ENCODE measurements at regions not wholly inside any gene's neighbourhood (a gene's known extent, or its start where the extent isn't known, plus 50 kb on each side); places are given as distances from the start of the nearest gene placed in this dataset.

DNA sequence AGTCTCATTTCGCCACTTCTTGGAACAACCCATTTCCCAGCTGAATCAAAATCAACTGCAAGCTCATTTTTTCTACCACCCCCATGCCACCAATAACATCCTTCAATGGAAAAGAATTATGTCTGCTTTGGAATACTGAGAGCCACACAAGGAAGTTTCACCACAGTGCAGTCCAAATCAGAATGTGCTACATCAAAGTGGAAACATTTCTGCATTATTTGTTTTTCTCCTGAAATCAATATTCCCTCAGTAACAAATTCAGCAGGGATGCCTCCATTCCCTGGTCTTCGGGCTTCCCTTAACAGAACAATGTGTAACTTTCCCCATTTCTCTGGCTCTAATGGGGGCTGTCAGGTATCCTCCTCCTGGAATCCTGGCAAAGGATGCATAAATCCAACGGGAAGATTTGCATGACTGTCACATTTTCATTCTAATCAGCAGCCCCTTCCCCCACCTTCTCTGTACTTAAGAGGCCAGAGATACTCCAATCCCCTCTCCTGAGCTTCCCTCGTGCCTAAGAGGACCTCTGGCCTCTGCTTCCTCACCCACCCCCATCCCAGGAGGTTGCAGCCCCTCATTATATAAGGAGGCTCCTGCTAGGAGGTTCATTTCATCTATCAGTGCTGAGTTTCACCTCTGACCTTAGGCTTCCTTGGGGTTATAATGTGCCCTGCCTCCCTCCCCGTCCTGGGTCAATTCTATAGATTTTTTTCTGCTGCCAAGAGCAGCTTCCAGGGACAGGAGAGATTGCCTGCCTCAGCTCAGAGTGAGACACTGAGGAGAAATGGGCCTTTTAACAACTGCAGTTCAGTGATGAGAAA lies 201.1 kb downstream of the OMA1 start:
- Mint-ChIP-seq H3K4me1 (no peaks in the 10 kb centered on the region), H3K27ac (no peak overlapping the region), H3K9me3 (no peaks in the 10 kb centered on the region), H3K4me3 (no peak overlapping the region), H3K27me3 (peaks cover 2% of the 10 kb centered on the region), H3K36me3 (peaks cover 4% of the 10 kb centered on the region)

DNA sequence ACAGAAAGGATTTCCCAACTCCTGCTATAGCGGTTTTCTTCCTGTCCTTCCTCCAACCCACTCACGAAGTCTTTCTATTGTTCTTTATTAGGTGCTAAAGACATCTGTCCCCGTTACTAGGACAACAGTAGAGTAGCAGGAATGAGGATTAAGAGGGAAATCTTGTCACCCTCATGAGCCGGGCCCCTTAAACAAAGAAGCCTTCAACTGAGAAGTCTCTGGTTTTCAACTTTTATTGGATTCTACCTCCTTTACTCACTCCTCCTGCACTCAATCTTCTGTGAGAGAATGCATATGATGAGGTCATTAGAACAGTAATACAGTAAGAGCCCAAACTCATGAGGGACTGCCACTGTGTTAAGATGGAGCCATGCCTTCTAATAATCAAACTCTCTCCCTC lies 206.3 kb downstream of the OMA1 start:
- peaks cover 6% of the 10 kb centered on the region for H3K36me3 Mint-ChIP-seq
- no peak overlapping the region for H3K27ac Mint-ChIP-seq
- H3K4me3 Mint-ChIP-seq: no peak overlapping the region
- H3K4me1 Mint-ChIP-seq: no peaks in the 10 kb centered on the region
- H3K27me3 Mint-ChIP-seq: no peaks in the 10 kb centered on the region
- H3K9me3 Mint-ChIP-seq: no peaks in the 10 kb centered on the region

DNA sequence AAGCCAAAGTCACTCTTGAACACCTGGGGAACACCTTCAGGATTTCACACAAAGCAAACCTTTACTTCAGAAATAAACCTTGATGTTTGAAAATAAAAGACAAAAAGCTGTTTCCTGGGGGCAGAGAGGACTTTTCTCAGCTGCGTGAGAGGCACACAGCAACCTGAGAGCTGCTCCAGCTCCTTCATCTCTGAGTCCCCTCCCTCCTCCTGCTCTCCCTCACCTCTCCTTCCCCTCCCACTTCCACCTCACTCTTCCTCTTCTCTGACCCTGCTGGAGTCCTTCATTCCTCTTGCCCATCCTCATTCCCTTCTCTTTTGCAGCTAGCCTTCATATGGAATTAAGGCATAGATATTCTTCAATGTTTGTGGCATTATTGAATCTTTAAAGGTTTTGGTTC lies 208.4 kb downstream of the OMA1 start:
- no peaks in the 10 kb centered on the region for H3K9me3 Mint-ChIP-seq
- H3K36me3 Mint-ChIP-seq: peaks cover 10% of the 10 kb centered on the region
- no peaks in the 10 kb centered on the region for H3K4me1 Mint-ChIP-seq
- no peak overlapping the region for H3K4me3 Mint-ChIP-seq
- H3K27ac Mint-ChIP-seq: no peak overlapping the region
- no peaks in the 10 kb centered on the region for H3K27me3 Mint-ChIP-seq

DNA sequence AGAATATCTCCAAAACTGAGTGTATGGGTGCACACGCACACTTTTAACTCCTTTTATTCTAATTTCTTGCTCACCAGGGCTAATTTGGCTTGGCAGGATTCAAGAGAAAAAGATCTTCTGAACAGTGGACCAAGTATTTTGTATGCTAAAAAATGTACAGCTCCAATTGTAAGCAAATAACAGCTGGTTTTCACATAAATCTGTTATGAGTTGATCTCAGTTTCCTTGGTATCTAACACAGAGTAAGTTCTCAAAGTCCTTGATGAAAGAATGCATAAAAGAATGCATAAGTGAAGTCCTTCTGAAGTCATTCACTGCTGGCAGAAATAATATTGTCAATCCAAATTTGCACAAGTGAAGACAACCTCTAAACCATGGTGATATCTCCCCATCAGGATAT lies 213.0 kb downstream of the OMA1 start:
- H3K27me3 Mint-ChIP-seq: no peaks in the 10 kb centered on the region
- no peak overlapping the region for H3K27ac Mint-ChIP-seq
- peaks cover 6% of the 10 kb centered on the region for H3K36me3 Mint-ChIP-seq
- no peak overlapping the region for H3K4me3 Mint-ChIP-seq
- no peaks in the 10 kb centered on the region for H3K4me1 Mint-ChIP-seq
- no peaks in the 10 kb centered on the region for H3K9me3 Mint-ChIP-seq

DNA sequence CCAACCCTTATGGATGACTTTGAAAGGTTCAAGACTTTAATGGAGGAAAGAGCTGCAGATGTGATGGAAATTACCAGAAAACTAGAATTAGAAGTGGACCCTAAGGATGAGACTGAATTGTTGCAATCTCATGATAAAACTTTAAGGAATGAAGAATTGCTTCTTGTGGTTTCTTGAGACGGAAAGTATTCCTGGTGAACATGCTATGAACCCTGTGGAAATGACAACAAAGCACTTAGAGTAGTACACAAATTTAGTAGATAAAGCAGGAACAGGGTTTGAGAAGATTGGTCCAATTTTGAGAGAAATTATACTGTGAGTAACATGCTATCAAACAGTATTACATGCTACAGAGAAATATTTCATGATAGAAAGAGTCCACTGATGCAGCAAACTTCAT lies 215.4 kb downstream of the OMA1 start:
- H3K4me1 Mint-ChIP-seq: peaks cover under 1% of the 10 kb centered on the region
- H3K27me3 Mint-ChIP-seq: no peaks in the 10 kb centered on the region
- H3K27ac Mint-ChIP-seq: no peak overlapping the region
- peaks cover 6% of the 10 kb centered on the region for H3K36me3 Mint-ChIP-seq
- H3K4me3 Mint-ChIP-seq: no peak overlapping the region
- H3K9me3 Mint-ChIP-seq: no peaks in the 10 kb centered on the region

DNA sequence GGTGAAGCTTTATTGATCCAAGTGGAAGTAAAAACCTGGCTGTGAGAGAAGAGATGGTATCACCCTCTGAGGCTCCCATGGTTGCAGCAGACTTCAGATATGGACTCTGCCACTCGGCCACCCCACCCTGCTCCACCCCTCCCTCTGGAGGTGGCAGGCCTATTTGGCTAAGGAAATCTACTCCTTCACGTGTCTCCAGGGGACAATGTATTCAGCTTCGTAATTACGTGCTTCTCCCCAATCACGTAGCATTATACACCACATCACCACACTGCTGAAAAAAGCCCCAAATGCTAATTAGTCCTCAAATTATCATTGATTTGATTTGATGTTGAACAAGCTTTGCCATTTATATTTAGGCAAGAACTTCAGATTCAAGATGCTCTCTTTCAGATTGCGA lies 220.7 kb downstream of the OMA1 start:
- Mint-ChIP-seq H3K27me3 (no peaks in the 10 kb centered on the region), H3K4me1 (peaks cover 24% of the 10 kb centered on the region), H3K9me3 (no peaks in the 10 kb centered on the region), H3K27ac (no peak overlapping the region), H3K4me3 (no peak overlapping the region), H3K36me3 (no peaks in the 10 kb centered on the region)

DNA sequence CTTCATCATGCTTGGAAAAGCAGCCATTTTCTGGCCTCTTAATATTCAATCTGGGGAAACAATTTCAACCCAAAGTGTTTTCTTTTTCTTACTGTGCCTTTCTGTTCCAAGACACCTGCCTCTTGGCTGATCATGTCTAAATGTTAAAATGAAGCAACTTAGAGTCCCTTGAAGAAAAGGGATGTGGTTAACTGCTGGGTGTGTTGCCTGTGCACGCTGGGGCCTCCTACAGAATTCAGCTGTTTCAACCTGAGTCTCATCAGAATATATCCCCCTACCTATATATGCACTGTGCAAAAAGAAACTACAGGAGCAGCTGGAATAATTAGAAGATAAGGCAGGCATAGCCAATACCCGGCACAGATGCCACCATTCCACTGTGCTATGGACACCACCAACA lies 222.0 kb downstream of the OMA1 start:
- H3K4me3 Mint-ChIP-seq: peak overlapping the region; percentile 53
- H3K27ac Mint-ChIP-seq: peak overlapping the region; percentile 62
- no peaks in the 10 kb centered on the region for H3K27me3 Mint-ChIP-seq
- H3K36me3 Mint-ChIP-seq: no peaks in the 10 kb centered on the region
- H3K9me3 Mint-ChIP-seq: no peaks in the 10 kb centered on the region
- H3K4me1 Mint-ChIP-seq: peaks cover 24% of the 10 kb centered on the region

DNA sequence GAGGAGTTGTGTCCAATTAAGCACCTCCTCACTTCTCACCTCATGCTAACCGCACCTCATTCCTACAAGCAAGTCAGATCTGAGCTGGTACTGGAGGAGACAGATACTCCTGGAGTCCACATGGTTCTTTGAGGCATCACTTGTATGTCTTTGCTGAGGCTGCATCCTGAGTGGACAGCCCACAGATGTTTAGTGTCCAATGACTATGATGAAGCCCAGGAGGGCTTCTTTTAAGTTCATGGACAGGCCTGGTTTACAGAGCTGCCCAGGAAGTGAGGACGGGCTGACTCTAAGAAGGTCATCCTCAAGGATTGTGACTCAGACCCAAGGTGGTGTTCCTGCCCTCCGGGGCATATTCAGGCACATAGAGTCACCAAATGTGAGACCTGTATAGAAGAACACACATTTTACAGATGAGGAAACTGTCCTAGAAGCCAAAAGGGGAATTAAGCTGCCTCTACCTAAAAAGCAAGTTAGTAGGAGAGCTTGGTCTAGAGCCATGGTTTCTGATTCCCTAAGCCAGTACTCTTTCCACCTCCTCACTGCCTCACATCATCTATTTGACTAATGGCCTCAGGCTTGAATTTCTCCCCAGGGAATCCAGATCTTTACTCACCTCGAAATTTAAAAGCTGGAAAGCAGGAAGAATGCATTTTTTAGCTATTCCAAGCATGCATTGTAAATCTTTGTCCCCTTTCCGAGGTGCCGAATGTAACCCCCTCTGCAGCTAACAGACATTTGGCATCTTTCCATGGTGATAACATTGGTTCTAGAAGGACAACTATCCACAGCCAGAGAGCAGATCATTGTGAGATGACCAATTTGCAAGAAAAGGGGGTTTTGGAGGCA lies 228.1 kb downstream of the OMA1 start:
- no peaks in the 10 kb centered on the region for H3K9me3 Mint-ChIP-seq
- H3K27ac Mint-ChIP-seq: no peak overlapping the region
- no peaks in the 10 kb centered on the region for H3K36me3 Mint-ChIP-seq
- no peaks in the 10 kb centered on the region for H3K27me3 Mint-ChIP-seq
- no peak overlapping the region for H3K4me3 Mint-ChIP-seq
- H3K4me1 Mint-ChIP-seq: peaks cover 3% of the 10 kb centered on the region

DNA sequence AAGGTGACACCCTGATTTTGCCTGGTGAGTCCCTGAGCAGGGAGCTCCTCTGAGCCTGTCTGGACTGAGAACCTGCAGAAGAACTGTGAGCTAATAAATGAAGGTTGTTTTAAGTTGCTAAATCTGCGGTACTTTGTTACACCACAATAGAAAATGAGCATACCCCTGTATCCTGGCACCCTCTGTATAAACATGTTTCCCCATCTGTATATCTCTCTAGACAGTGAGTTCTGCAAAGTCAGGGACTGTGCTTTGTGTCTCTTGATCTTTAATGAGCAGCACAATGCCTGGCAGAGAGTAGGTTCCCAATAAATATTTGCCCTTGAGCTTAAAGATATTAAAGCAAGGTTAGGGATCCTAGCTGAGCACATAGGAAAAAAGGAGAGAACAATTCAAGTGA lies 228.8 kb downstream of the OMA1 start:
- no peaks in the 10 kb centered on the region for H3K4me1 Mint-ChIP-seq
- H3K9me3 Mint-ChIP-seq: no peaks in the 10 kb centered on the region
- H3K27me3 Mint-ChIP-seq: no peaks in the 10 kb centered on the region
- no peak overlapping the region for H3K4me3 Mint-ChIP-seq
- H3K27ac Mint-ChIP-seq: no peak overlapping the region
- H3K36me3 Mint-ChIP-seq: no peaks in the 10 kb centered on the region

DNA sequence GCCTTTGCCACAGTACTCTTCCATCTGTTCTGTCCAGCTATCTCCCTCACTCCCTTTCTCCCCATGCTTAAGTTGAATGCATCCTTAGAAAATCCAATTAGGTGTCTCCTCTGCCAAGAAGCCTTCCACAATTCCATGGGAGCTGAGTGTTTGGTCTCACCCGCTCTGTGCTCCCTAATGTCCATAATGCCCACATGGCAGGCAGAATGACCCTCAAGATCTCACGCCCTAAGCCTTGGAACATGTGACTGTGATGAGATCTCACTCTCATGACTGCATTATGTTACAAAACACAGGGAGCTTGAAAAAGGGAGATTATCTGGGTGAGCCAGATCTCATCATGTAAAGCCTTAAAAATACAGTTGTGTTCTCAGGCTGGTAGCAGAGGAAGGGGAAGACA lies 229.4 kb downstream of the OMA1 start:
- Mint-ChIP-seq H3K27me3 (no peaks in the 10 kb centered on the region), H3K4me1 (no peaks in the 10 kb centered on the region), H3K27ac (no peak overlapping the region), H3K36me3 (no peaks in the 10 kb centered on the region), H3K9me3 (no peaks in the 10 kb centered on the region), H3K4me3 (no peak overlapping the region)

DNA sequence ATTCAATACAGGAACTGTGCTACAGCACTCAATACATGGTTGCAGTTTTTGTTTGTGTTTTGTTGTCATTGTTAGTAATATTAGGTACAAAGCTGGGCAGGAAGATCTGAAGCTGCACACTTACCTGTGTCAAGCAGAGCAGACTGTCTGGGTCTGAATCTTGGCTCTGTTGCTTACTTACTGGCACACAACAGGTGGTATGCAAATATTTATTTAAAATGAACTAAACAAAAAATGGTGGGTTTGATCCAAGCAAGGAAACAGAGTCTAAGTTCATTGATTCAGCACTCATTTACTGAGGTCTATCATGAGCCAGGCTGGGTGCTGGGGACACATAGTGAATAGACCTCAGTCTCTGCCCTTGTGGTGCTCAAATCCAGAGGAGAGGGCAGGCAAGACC lies 230.4 kb downstream of the OMA1 start:
- no peaks in the 10 kb centered on the region for H3K27me3 Mint-ChIP-seq
- no peaks in the 10 kb centered on the region for H3K4me1 Mint-ChIP-seq
- no peak overlapping the region for H3K27ac Mint-ChIP-seq
- H3K36me3 Mint-ChIP-seq: no peaks in the 10 kb centered on the region
- no peaks in the 10 kb centered on the region for H3K9me3 Mint-ChIP-seq
- H3K4me3 Mint-ChIP-seq: no peak overlapping the region

DNA sequence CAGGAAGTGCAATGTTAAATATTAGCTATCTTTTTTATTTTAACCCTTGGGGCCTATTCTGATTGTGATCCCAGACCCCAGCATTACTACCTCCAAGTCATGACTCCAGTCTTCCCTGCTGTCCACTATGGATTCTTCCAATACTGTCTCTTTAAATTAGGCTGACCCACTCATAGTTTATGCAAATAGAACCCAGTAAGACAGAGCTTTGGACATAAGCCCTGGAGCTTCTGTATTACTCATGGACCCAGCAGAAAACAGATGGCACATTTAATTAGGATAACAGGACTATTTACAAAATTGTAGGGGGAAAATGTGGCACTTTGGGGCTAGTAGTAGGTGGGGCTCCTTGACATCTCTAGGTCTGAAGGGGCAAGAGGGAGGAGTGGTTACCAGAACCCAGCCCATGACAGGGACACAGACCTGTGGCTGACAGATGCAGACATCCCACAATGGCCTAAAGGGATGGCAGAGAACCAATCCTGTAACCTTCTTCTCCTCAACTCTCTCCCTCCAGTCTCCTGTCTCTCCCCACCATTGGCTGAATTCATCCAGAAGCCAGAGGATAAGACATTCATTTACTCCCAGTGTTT lies 233.5 kb downstream of the OMA1 start:
- H3K4me3 Mint-ChIP-seq: no peak overlapping the region
- H3K4me1 Mint-ChIP-seq: no peaks in the 10 kb centered on the region
- no peak overlapping the region for H3K27ac Mint-ChIP-seq
- no peaks in the 10 kb centered on the region for H3K27me3 Mint-ChIP-seq
- no peaks in the 10 kb centered on the region for H3K36me3 Mint-ChIP-seq
- no peaks in the 10 kb centered on the region for H3K9me3 Mint-ChIP-seq

DNA sequence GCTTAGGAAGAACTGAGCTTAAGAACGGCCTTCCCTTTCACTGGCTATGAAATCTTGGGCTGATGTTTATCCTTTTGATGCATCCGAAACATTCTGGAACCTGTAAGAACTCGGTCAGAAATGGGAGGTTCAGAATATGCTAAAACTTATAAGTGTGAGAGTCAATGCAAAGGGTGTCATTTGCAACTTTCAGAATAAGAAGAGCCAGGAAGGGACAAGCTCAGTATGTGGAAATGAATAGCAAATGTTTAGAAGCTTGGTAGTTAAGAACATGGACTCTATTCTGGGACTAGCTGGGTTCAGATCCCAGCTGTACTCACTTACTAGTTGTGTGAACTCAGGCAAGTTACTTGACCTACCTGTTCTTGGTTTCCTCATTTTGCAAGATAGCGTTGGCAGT lies 234.1 kb downstream of the OMA1 start:
- Mint-ChIP-seq H3K27ac (no peak overlapping the region), H3K9me3 (no peaks in the 10 kb centered on the region), H3K4me1 (no peaks in the 10 kb centered on the region), H3K4me3 (no peak overlapping the region), H3K27me3 (no peaks in the 10 kb centered on the region), H3K36me3 (no peaks in the 10 kb centered on the region)

DNA sequence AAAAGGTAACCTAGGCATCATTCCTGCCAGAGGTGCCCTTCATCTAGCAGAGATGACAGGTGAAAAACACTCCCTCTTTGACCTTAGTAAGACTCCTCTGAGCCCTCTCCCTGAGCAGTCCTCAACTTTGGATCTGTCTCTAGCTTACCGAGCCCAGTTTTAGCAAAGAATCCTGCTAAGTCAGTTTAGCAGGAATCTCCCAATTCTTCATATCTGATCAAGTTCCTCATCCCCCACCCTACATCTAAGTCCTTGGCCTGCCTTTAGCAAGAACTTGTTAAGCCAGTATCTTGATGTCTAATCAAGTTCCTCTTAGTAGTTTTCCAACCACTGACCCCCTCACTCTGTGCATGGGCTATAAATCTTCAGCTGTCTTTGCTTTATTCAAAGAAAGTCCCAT lies 235.6 kb downstream of the OMA1 start:
- no peaks in the 10 kb centered on the region for H3K36me3 Mint-ChIP-seq
- H3K4me1 Mint-ChIP-seq: no peaks in the 10 kb centered on the region
- no peak overlapping the region for H3K27ac Mint-ChIP-seq
- no peaks in the 10 kb centered on the region for H3K27me3 Mint-ChIP-seq
- no peak overlapping the region for H3K4me3 Mint-ChIP-seq
- H3K9me3 Mint-ChIP-seq: no peaks in the 10 kb centered on the region

DNA sequence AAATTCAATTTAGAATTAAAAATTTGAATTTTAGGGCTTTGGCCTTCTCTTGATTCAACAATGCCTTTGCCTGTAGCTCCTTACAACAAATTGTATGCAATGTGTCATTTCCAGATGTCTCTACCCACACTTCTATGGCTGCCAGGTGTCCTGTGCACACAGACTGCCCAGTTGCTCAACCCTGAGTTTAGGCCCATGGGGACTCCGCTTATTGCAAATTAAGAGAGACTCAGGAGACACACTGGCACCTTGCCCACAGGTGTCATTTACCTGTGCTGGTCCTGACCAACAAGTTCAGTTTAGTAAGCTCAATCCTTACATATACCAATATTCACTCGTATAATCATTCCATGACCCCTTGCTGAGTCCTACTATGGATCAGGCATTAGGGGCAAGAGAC lies 236.1 kb downstream of the OMA1 start:
- Mint-ChIP-seq H3K27ac (no peak overlapping the region), H3K4me1 (no peaks in the 10 kb centered on the region), H3K4me3 (no peak overlapping the region), H3K9me3 (no peaks in the 10 kb centered on the region), H3K27me3 (no peaks in the 10 kb centered on the region), H3K36me3 (no peaks in the 10 kb centered on the region)

DNA sequence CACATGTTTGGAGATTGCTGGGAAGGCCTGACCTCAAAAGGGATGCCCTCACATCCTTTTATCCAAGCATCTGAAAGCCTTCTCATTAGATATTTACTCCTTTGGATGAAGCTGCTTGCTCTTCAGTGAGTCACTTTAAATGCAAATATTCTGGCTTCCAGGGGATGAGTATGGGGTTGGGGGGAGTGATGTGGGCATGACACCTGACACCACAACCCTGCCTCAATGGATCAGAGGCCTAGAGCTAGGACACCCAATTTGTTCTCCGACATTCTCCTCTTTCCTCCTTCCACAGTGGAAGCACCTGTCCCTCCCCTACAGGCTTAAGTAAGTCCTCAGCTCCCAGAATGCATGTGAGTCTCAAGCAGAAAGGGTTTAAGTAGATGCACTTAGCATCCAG lies 238.3 kb downstream of the OMA1 start:
- no peak overlapping the region for H3K4me3 Mint-ChIP-seq
- no peaks in the 10 kb centered on the region for H3K27me3 Mint-ChIP-seq
- no peaks in the 10 kb centered on the region for H3K4me1 Mint-ChIP-seq
- H3K27ac Mint-ChIP-seq: no peak overlapping the region
- H3K36me3 Mint-ChIP-seq: no peaks in the 10 kb centered on the region
- no peaks in the 10 kb centered on the region for H3K9me3 Mint-ChIP-seq
